Neutrophil (primary cell): ENCODE measurements at regions not wholly inside any gene's neighbourhood (a gene's known extent, or its start where the extent isn't known, plus 50 kb on each side); places are given as distances from the start of the nearest gene placed in this dataset.

Source experiments
- H3K27ac ChIP-seq: fragments of 200-600 bp; sonication (generic); 2 replicates; pipeline ENCODE4 v1.5.1; 2016; ENCODE audit warnings: mild to moderate bottlenecking, moderate library complexity
- H3K27me3 ChIP-seq: fragments of 200-600 bp; sonication (generic); 2 replicates; pipeline ENCODE4 v1.6.0; 2016; ENCODE audit warnings: mild to moderate bottlenecking
- H3K36me3 ChIP-seq: fragments of 200-600 bp; sonication (generic); 2 replicates; pipeline ENCODE4 v1.5.1; 2017
- H3K4me1 ChIP-seq, 2 experiments: fragments of 200-600 bp in 1 of 2; sonication (generic) in 1 of 2; 1 replicate in 1 of 2; 2 replicates in 1 of 2; pipeline versions ENCODE4 v1.5.1 to v1.6.1; 2013 to 2016; ENCODE audit warnings: low read depth in 1 of 2, low read length in 1 of 2, mild to moderate bottlenecking in 1 of 2, moderate library complexity in 1 of 2; ENCODE audit not compliant: control insufficient read depth in 1 of 2, insufficient read depth in 1 of 2
- H3K4me3 ChIP-seq, 2 experiments: fragments of 200-600 bp in 1 of 2; sonication (generic) in 1 of 2; 1 replicate in 1 of 2; 2 replicates in 1 of 2; pipeline ENCODE4 v1.5.1; 2013 to 2016; ENCODE audit warnings: low read depth in 1 of 2, low read length in 1 of 2, mild to moderate bottlenecking in 1 of 2, moderate library complexity in 1 of 2
- H3K9me3 ChIP-seq: fragments of 200-600 bp; sonication (generic); 2 replicates; pipeline ENCODE4 v1.5.1; 2016
- TF ChIP-seq, protein P1 (sequence below): fragments of 200-600 bp; sonication (generic); IDR thresholded peaks from 2 replicates; pipeline ENCODE4 v1.5.1; 2016; ENCODE audit warnings: antibody characterized with exemption

DNA sequence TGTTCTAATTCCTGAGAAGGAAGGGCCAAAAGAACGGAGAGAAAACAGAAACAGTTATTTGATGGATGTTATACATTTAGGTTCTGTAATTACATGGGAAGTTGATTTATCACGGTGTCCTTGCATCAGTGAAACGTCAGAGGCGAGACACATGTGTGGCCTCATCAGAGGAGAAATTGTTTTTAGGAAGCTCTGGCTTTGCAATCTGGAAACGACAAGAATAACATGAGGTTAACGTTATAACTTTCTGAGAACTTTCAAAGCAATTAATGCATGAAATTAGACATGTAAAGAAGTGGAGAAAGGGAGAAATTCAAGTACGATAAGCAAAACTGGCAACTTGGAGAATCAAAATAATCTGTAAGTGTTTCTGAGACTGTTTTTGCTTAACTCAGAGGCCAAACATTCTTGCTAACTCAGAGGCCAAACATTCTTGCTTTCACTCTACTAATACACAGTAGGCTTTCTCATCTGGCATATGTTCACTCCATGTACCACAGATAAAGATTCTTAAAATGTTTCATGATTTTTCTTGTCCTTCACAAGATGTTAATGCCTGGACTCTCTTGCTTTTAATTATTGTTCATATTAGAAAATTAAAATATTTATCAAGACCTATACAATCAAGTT lies 933.0 kb downstream of the TLE4 start:
- no peaks in the 10 kb centered on the region for H3K4me1 ChIP-seq
- H3K9me3 ChIP-seq = no peaks in the 10 kb centered on the region
- TF ChIP-seq, protein P1, sequence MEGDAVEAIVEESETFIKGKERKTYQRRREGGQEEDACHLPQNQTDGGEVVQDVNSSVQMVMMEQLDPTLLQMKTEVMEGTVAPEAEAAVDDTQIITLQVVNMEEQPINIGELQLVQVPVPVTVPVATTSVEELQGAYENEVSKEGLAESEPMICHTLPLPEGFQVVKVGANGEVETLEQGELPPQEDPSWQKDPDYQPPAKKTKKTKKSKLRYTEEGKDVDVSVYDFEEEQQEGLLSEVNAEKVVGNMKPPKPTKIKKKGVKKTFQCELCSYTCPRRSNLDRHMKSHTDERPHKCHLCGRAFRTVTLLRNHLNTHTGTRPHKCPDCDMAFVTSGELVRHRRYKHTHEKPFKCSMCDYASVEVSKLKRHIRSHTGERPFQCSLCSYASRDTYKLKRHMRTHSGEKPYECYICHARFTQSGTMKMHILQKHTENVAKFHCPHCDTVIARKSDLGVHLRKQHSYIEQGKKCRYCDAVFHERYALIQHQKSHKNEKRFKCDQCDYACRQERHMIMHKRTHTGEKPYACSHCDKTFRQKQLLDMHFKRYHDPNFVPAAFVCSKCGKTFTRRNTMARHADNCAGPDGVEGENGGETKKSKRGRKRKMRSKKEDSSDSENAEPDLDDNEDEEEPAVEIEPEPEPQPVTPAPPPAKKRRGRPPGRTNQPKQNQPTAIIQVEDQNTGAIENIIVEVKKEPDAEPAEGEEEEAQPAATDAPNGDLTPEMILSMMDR = no peak
- no peak overlapping the region for H3K4me3 ChIP-seq
- H3K27ac ChIP-seq = no peak overlapping the region
- no peaks in the 10 kb centered on the region for H3K27me3 ChIP-seq
- H3K36me3 ChIP-seq = no peaks in the 10 kb centered on the region

DNA sequence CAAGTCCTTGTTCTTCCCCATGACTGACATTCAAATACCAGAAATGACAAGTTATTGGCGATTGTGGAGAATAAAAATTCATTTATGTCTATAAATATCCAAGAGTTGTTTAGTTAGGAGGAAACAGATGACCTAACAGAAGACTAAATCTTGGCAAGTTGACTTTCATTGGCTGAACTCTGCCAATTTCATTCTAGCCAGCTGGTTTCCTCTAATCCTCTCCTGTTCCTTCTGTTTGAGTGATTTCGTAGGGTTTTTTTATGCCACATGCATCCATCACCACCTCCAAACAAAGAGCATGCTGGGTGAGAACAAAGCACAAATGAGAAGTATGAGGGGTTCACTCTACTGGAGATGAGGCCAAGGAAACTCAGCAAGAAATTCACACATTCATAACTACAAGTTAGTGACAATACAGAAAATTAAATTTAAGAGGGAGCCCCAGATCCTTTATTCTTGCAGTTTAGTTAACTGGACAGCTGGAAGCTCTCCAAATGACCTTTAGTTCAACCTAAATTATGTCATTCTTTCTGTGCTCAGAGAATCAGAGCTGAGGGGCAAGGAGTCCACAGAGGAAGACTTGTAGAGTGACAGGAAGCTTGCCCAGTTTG lies 932.0 kb downstream of the TLE4 start:
- H3K9me3 ChIP-seq = no peaks in the 10 kb centered on the region
- H3K27ac ChIP-seq = no peak overlapping the region
- H3K4me3 ChIP-seq = no peak overlapping the region
- H3K36me3 ChIP-seq = no peaks in the 10 kb centered on the region
- H3K27me3 ChIP-seq = no peaks in the 10 kb centered on the region
- TF ChIP-seq, protein P1 = no peak
- no peaks in the 10 kb centered on the region for H3K4me1 ChIP-seq

DNA sequence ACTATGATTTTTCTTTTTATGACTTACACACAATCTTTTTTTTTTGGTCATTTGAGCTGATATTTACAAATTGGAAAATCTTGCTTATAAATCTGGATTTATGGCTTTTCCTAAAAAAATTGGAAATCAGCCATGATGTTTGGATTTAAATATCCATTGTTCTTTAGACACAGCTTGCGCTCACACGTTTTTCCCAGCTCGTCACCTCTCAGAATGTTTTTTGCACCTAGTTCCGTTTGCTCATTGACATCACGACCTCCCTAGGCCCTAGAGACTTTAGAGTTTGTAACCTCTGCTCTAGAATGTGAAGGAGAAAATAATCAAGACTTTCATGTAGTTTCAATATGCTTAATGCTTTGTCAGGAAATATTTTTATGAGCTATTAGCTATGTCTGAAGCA lies 930.5 kb downstream of the TLE4 start:
- TF ChIP-seq, protein P1 = no peak
- Histone ChIP-seq H3K27me3 (no peaks in the 10 kb centered on the region), H3K4me3 (no peak overlapping the region), H3K4me1 (no peaks in the 10 kb centered on the region), H3K27ac (no peak overlapping the region), H3K9me3 (no peaks in the 10 kb centered on the region), H3K36me3 (no peaks in the 10 kb centered on the region)

DNA sequence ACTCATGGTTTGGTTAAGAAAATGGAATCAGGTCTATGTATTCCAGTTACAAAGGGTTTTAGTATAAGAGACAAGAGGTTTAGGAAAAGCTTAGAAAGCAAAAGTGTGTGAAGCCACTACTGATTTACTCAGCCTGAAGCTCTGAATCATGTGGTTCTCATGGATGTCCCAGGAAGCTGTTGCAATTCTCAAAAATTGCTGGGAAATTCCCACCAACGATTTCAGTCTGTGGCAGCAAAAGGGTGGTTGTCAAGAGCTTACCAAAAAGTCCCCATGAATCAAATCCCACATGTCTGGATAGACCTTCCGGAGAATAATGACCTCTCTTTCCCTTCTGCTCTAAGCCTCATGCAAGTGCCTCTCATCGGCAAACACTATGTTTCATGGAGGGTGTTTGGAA lies 929.9 kb downstream of the TLE4 start:
- H3K4me3 ChIP-seq = no peak overlapping the region
- H3K27me3 ChIP-seq = no peaks in the 10 kb centered on the region
- no peaks in the 10 kb centered on the region for H3K4me1 ChIP-seq
- no peak overlapping the region for H3K27ac ChIP-seq
- no peaks in the 10 kb centered on the region for H3K36me3 ChIP-seq
- H3K9me3 ChIP-seq = no peaks in the 10 kb centered on the region
- TF ChIP-seq, protein P1 = no peak

DNA sequence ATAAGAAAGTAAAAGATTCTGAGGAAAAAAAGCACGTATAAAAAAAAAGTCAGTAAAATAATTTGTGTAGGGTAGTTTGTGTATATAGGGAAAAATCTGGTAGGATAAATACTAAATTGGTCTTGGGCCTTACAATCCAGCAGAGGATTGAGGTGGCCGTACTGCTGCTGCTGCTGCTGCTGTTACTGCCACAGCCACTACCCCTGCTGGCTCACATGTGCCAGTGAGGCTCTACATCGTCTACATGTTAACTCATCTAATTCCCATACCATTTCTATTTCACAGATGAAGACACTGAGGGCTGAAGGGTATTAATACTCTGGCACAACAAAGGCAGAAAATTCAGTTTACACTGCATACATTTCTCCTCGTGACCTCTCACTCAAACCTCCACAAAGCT lies 928.5 kb downstream of the TLE4 start:
- H3K4me1 ChIP-seq = no peaks in the 10 kb centered on the region
- no peaks in the 10 kb centered on the region for H3K9me3 ChIP-seq
- H3K27ac ChIP-seq = no peak overlapping the region
- H3K4me3 ChIP-seq = no peak overlapping the region
- no peaks in the 10 kb centered on the region for H3K27me3 ChIP-seq
- no peaks in the 10 kb centered on the region for H3K36me3 ChIP-seq
- TF ChIP-seq, protein P1 = no peak
